GM23338 (cell line): ENCODE measurements at regions not wholly inside any gene's neighbourhood (a gene's known extent, or its start where the extent isn't known, plus 50 kb on each side); places are given as distances from the start of the nearest gene placed in this dataset.

Experiments used
- EZH2 ChIP-seq: fragments of 200-600 bp; sonication (generic); IDR thresholded peaks from one replicate; pipeline ENCODE4 v1.8.0; 2017; ENCODE audit warnings: antibody characterized with exemption, mild to moderate bottlenecking, low read depth; ENCODE audit not compliant: unreplicated experiment
- EZH2phosphoT487 ChIP-seq: fragments of 200-600 bp; sonication (generic); IDR thresholded peaks from one replicate; pipeline ENCODE4 v1.8.1; 2018; ENCODE audit warnings: antibody characterized with exemption; ENCODE audit not compliant: unreplicated experiment
- JUNB ChIP-seq: IDR thresholded peaks from one replicate; pipeline ENCODE4 v1.6.1; 2016; ENCODE audit warnings: antibody characterized with exemption; ENCODE audit not compliant: unreplicated experiment
- POLR2AphosphoS5 ChIP-seq: IDR thresholded peaks from 2 replicates; pipeline ENCODE4 v1.6.1; 2016; ENCODE audit warnings: antibody characterized with exemption, low read depth
- REST ChIP-seq: IDR thresholded peaks from one replicate; pipeline ENCODE4 v1.6.1; 2018; ENCODE audit warnings: antibody characterized with exemption; ENCODE audit not compliant: unreplicated experiment
- STAT1 ChIP-seq: IDR thresholded peaks from one replicate; pipeline ENCODE4 v1.6.1; 2016; ENCODE audit warnings: antibody characterized with exemption; ENCODE audit not compliant: unreplicated experiment
- TF ChIP-seq, protein P1 (sequence below), 2 experiments: fragments of 200-600 bp in 1 of 2; sonication (generic) in 1 of 2; conservative IDR thresholded peaks; 2 replicates each; pipeline versions ENCODE4 v1.5.1 to v1.6.1; 2016 to 2017; ENCODE audit warnings: antibody characterized with exemption in 2 of 2, low read depth in 2 of 2, mild to moderate bottlenecking in 2 of 2, moderate library complexity in 1 of 2

- TF ChIP-seq, protein P1, sequence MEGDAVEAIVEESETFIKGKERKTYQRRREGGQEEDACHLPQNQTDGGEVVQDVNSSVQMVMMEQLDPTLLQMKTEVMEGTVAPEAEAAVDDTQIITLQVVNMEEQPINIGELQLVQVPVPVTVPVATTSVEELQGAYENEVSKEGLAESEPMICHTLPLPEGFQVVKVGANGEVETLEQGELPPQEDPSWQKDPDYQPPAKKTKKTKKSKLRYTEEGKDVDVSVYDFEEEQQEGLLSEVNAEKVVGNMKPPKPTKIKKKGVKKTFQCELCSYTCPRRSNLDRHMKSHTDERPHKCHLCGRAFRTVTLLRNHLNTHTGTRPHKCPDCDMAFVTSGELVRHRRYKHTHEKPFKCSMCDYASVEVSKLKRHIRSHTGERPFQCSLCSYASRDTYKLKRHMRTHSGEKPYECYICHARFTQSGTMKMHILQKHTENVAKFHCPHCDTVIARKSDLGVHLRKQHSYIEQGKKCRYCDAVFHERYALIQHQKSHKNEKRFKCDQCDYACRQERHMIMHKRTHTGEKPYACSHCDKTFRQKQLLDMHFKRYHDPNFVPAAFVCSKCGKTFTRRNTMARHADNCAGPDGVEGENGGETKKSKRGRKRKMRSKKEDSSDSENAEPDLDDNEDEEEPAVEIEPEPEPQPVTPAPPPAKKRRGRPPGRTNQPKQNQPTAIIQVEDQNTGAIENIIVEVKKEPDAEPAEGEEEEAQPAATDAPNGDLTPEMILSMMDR (conservative IDR thresholded peaks at IDR 0.05; ENCODE audit: low read depth in 2 of 2): no peak
- TF ChIP-seq REST: no peak
- TF ChIP-seq EZH2: no peak
- TF ChIP-seq STAT1: no peak
- no peak for TF ChIP-seq JUNB
- TF ChIP-seq POLR2AphosphoS5: no peak
- no peak for TF ChIP-seq EZH2phosphoT487
These were observed 526.6 kb downstream of the C4orf33 start for GRCh38 chr4:129622566-129622965.
